GM12878 (cell line): ENCODE measurements at regions not wholly inside any gene's neighbourhood (a gene's known extent, or its start where the extent isn't known, plus 50 kb on each side); places are given as distances from the start of the nearest gene placed in this dataset.
"Not testable (repeated sequence)": the region's sequence is repeated elsewhere in the genome, so short reads cannot be mapped to it uniquely, and the experiment has no call there.

Experiments
- ATAC-seq: fragments of 200-7000 bp; cut with Tn5 transposase; 3 replicates; pipeline ENCODE4 v1.9.1; 2020; ENCODE audit warnings: mild to moderate bottlenecking, moderate library complexity
- BruUV-seq: library from RNA; stranded (reverse); fragments of 400-500 nt; replicated peaks from 2 replicates; lab custom pipeline; 2021; lab: Mats Ljungman, UMichigan
- CTCF ChIA-PET: fragments of 300-600 bp; sonication (Branson Sonifier 250); formaldehyde crosslinking; extraction: SDS; loops from one replicate; lab custom pipeline; 2021; ENCODE audit warnings: inconsistent platforms; lab: Yijun Ruan, JAX
- POLR2A ChIA-PET: fragments of 350-600 bp; formaldehyde crosslinking; extraction: SDS; loops from one replicate; lab custom pipeline; 2021; ENCODE audit warnings: inconsistent platforms; lab: Charles Lee
- RAD21 ChIA-PET: fragments of 300-600 bp; sonication (Branson Sonifier 250); formaldehyde crosslinking; loops from one replicate; lab custom pipeline; 2023; ENCODE audit warnings: antibody characterized with exemption; ENCODE audit not compliant: unreplicated experiment; lab: Charles Lee
- SMC1A ChIA-PET: fragments of 300-600 bp; sonication (Branson Sonifier 250); formaldehyde crosslinking; loops from one replicate; lab custom pipeline; 2023; ENCODE audit not compliant: unreplicated experiment, uncharacterized antibody; lab: Charles Lee
- DNase-seq: peaks from one replicate; pipeline ENCODE4 v3.0.0-alpha.2; 2011; ENCODE audit warnings: low read depth, low spot score
- FAIRE-seq: peaks from 3 replicates; lab custom pipeline; 2011; peaks lifted over from hg19 to GRCh38; lab: Jason Lieb, UNC
- H2AFZ ChIP-seq: 2 replicates; pipeline ENCODE4 v1.6.0; 2011; ENCODE audit warnings: low read depth, low read length, control low read depth; ENCODE audit not compliant: control insufficient read depth
- H3K27ac ChIP-seq: 2 replicates; pipeline ENCODE4 v1.5.1; 2011; ENCODE audit warnings: control low read depth; ENCODE audit not compliant: control insufficient read depth, insufficient read depth
- H3K27me3 ChIP-seq, 2 experiments: replicated peaks in 1 of 2; 2 replicates each; pipeline versions ENCODE4 v1.6.0 to v1.6.1; 2011; ENCODE audit warnings: low read length in 1 of 2; ENCODE audit not compliant: control insufficient read depth in 2 of 2, insufficient read depth in 2 of 2
- H3K36me3 ChIP-seq, 2 experiments: 2 replicates each; pipeline ENCODE4 v1.5.1; 2011; ENCODE audit warnings: low read length in 1 of 2; ENCODE audit not compliant: control insufficient read depth in 2 of 2, insufficient read depth in 2 of 2
- H3K4me1 ChIP-seq: 2 replicates; pipeline ENCODE4 v1.6.1; 2011; ENCODE audit warnings: mild to moderate bottlenecking, low read length, moderate library complexity, mixed read lengths; ENCODE audit not compliant: control insufficient read depth, insufficient read depth
- H3K4me2 ChIP-seq: 2 replicates; pipeline ENCODE4 v1.6.0; 2011; ENCODE audit warnings: control low read depth; ENCODE audit not compliant: control insufficient read depth, insufficient read depth
- H3K4me3 ChIP-seq: fragments of 200-600 bp; sonication (generic); 2 replicates; pipeline ENCODE4 v1.5.1; 2016
- H3K79me2 ChIP-seq: 2 replicates; pipeline ENCODE4 v1.6.0; 2011; ENCODE audit warnings: low read length; ENCODE audit not compliant: control insufficient read depth, insufficient read depth
- H3K9ac ChIP-seq: 2 replicates; pipeline ENCODE4 v1.8.0; 2011; ENCODE audit warnings: low read length, control low read depth, mixed read lengths; ENCODE audit not compliant: control insufficient read depth, insufficient read depth
- H3K9me3 ChIP-seq: replicated peaks from 3 replicates; pipeline ENCODE4 v1.5.1; 2011; ENCODE audit warnings: mild to moderate bottlenecking, low read length; ENCODE audit not compliant: control insufficient read depth, insufficient read depth
- H4K20me1 ChIP-seq: 2 replicates; pipeline ENCODE4 v1.6.0; 2011; ENCODE audit not compliant: control insufficient read depth, insufficient read depth
- FOXK2 ChIP-seq: fragments of 450-650 bp; IDR thresholded peaks from 2 replicates; pipeline ENCODE4 v1.6.1; 2017; ENCODE audit warnings: mild to moderate bottlenecking, moderate library complexity
- NBN ChIP-seq: fragments of 450-650 bp; IDR thresholded peaks from 2 replicates; pipeline ENCODE4 v1.6.1; 2016
- NFIC ChIP-seq: IDR thresholded peaks from 2 replicates; pipeline ENCODE4 v1.6.1; 2012; ENCODE audit warnings: low read depth, mild to moderate bottlenecking, inconsistent platforms, low read length, moderate library complexity
- NFXL1 ChIP-seq: fragments of 450-650 bp; IDR thresholded peaks from 2 replicates; pipeline ENCODE4 v1.6.1; 2017; ENCODE audit warnings: antibody characterized with exemption, mild to moderate bottlenecking, borderline replicate concordance
- NR2C2 ChIP-seq: IDR thresholded peaks from 2 replicates; pipeline ENCODE4 v1.6.1; 2011; ENCODE audit warnings: borderline replicate concordance, low read depth; ENCODE audit not compliant: control insufficient read depth, insufficient read length
- POLR2A ChIP-seq: IDR thresholded peaks from 2 replicates; pipeline ENCODE4 v1.6.1; 2011; ENCODE audit warnings: low read depth, mild to moderate bottlenecking, low read length
- RBBP5 ChIP-seq: fragments of 200-600 bp; sonication (generic); conservative IDR thresholded peaks from 2 replicates; pipeline ENCODE4 v1.6.1; 2016
- RELA ChIP-seq: fragments of 450-650 bp; IDR thresholded peaks from 2 replicates; pipeline ENCODE4 v1.8.0; 2014; ENCODE audit warnings: borderline replicate concordance; ENCODE audit not compliant: partially characterized antibody
- SUPT20H ChIP-seq: IDR thresholded peaks from 2 replicates; pipeline ENCODE4 v1.6.1; 2011; ENCODE audit warnings: low read depth, mild to moderate bottlenecking, low read length, moderate library complexity, borderline replicate concordance; ENCODE audit not compliant: control insufficient read depth
- WGBS: methylation state at CpG from one replicate; pipeline ENCODE4 v1.1.6; 2016; ENCODE audit warnings: low lambda C conversion rate; ENCODE audit not compliant: insufficient replicate concordance, insufficient coverage; ENCODE audit errors: missing lambda C conversion rate; 5-methylcytosine and 5-hydroxymethylcytosine counted together
- in situ Hi-C: fragments of 300-500 bp; cut with MboI; formaldehyde crosslinking; loops from 9 replicates; pipeline ENCODE4 v1.14.3; 2018; ENCODE audit warnings: mixed read lengths
- intact Hi-C: fragments of 100-400 bp; cut with micrococcal nuclease; formaldehyde crosslinking; loops from one replicate; pipeline ENCODE4 v1.14.2; 2022; ENCODE audit not compliant: unreplicated experiment
- TF ChIP-seq, protein P1 (sequence below): fragments of 450-650 bp; IDR thresholded peaks from 2 replicates; pipeline ENCODE4 v1.6.1; 2018; ENCODE audit warnings: borderline replicate concordance, mild to moderate bottlenecking; ENCODE audit not compliant: partially characterized antibody
- TF ChIP-seq, protein P2 (sequence below): fragments of 450-650 bp; IDR thresholded peaks from 2 replicates; pipeline ENCODE4 v1.6.1; 2017; ENCODE audit warnings: mild to moderate bottlenecking, moderate library complexity

DNA sequence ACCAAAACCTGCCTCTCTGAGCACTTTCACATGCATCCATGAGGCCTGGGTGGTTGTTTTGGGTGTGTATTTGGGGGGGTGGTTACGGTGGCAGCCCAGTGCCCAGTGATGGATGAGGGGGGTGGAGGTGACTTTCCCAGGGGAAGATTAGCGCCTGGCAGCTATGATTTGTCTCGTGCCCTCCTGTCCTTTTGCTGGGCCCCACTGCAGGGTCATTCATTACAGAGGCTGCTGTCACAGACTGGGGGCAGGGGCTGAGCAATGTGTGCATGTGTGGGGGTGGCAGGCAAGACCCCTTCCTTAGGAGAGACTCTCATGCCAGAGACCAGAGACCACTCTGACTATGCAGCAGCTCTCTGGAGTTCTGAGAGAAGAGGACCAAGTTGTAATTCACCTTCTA lies 93.7 kb downstream of the MRM1 start (continued):
- TF ChIP-seq, protein P1, sequence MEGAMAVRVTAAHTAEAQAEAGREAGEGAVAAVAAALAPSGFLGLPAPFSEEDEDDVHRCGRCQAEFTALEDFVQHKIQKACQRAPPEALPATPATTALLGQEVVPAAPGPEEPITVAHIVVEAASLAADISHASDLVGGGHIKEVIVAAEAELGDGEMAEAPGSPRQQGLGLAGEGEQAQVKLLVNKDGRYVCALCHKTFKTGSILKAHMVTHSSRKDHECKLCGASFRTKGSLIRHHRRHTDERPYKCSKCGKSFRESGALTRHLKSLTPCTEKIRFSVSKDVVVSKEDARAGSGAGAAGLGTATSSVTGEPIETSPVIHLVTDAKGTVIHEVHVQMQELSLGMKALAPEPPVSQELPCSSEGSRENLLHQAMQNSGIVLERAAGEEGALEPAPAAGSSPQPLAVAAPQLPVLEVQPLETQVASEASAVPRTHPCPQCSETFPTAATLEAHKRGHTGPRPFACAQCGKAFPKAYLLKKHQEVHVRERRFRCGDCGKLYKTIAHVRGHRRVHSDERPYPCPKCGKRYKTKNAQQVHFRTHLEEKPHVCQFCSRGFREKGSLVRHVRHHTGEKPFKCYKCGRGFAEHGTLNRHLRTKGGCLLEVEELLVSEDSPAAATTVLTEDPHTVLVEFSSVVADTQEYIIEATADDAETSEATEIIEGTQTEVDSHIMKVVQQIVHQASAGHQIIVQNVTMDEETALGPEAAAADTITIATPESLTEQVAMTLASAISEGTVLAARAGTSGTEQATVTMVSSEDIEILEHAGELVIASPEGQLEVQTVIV: no peak
- no peak for TF ChIP-seq NBN
- TF ChIP-seq POLR2A: no peak
- TF ChIP-seq NFXL1: no peak
- TF ChIP-seq RELA: no peak
- no peak for TF ChIP-seq NFIC
- TF ChIP-seq NR2C2: no peak
- TF ChIP-seq FOXK2: no peak
- TF ChIP-seq RBBP5: no peak
- TF ChIP-seq, protein P2, sequence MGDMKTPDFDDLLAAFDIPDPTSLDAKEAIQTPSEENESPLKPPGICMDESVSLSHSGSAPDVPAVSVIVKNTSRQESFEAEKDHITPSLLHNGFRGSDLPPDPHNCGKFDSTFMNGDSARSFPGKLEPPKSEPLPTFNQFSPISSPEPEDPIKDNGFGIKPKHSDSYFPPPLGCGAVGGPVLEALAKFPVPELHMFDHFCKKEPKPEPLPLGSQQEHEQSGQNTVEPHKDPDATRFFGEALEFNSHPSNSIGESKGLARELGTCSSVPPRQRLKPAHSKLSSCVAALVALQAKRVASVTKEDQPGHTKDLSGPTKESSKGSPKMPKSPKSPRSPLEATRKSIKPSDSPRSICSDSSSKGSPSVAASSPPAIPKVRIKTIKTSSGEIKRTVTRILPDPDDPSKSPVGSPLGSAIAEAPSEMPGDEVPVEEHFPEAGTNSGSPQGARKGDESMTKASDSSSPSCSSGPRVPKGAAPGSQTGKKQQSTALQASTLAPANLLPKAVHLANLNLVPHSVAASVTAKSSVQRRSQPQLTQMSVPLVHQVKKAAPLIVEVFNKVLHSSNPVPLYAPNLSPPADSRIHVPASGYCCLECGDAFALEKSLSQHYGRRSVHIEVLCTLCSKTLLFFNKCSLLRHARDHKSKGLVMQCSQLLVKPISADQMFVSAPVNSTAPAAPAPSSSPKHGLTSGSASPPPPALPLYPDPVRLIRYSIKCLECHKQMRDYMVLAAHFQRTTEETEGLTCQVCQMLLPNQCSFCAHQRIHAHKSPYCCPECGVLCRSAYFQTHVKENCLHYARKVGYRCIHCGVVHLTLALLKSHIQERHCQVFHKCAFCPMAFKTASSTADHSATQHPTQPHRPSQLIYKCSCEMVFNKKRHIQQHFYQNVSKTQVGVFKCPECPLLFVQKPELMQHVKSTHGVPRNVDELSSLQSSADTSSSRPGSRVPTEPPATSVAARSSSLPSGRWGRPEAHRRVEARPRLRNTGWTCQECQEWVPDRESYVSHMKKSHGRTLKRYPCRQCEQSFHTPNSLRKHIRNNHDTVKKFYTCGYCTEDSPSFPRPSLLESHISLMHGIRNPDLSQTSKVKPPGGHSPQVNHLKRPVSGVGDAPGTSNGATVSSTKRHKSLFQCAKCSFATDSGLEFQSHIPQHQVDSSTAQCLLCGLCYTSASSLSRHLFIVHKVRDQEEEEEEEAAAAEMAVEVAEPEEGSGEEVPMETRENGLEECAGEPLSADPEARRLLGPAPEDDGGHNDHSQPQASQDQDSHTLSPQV: no peak
- no peak for TF ChIP-seq SUPT20H

DNA sequence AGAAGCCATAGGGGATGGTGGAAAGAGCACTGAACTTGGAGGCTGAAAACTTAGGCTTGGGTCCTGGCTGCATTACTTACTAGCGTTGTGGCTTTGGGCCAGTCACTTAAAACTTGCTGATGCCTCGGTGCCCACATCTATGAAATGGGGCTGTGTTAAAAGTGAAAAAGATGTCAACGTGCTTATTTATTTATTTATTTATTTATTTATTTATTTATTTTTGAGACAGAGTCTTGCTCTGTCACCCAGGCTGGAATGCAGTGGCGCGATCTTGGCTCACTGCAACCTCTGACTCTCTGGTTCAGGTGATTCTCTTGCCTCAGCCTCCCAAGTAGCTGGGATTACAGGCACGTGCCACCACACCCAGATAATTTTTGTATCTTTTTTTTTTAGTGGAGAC lies 94.3 kb downstream of the MRM1 start:
- FAIRE-seq, in situ Hi-C loops, BruUV-seq, H3K36me3 ChIP-seq, H3K9ac ChIP-seq, H3K4me2 ChIP-seq, H3K27ac ChIP-seq, intact Hi-C loops, H2AFZ ChIP-seq, H3K27me3 ChIP-seq, H3K4me1 ChIP-seq, ATAC-seq, RAD21 ChIA-PET, H3K9me3 ChIP-seq, SMC1A ChIA-PET, POLR2A ChIA-PET, DNase-seq, H3K4me3 ChIP-seq, H3K79me2 ChIP-seq, H4K20me1 ChIP-seq, CTCF ChIA-PET: not testable (repeated sequence)
- 40% methylated on average over 6 of the region's 6 CpGs for WGBS
